ENCODE measurements at regions not wholly inside any gene's neighbourhood (a gene's known extent, or its start where the extent isn't known, plus 50 kb on each side); places are given as distances from the start of the nearest gene placed in this dataset.

- no peaks in the 10 kb centered on the region for H3K36me3 Mint-ChIP-seq (ENCODE audit: insufficient read depth, unreplicated experiment)
- H3K27ac Mint-ChIP-seq (ENCODE audit: unreplicated experiment) = no peak overlapping the region
- intact Hi-C loops (cut with micrococcal nuclease; ENCODE audit: unreplicated experiment) = no loop called here
- H3K9me3 Mint-ChIP-seq (ENCODE audit: low read depth, unreplicated experiment) = no peaks in the 10 kb centered on the region
- CTCF ChIA-PET = interaction anchor here (0.7 to 3.7 kb wide), 3 partner anchors 39 to 254 kb away, joined by 6 to 33 read pairs (median 7); partner anchors contain the start of gene GPX8
- H3K4me1 Mint-ChIP-seq (ENCODE audit: low read depth, unreplicated experiment) = no peaks in the 10 kb centered on the region
- no peak for DNase-seq
- H3K27me3 Mint-ChIP-seq (ENCODE audit: unreplicated experiment) = peaks cover 94% of the 10 kb centered on the region
- no peak overlapping the region for H3K4me3 Mint-ChIP-seq (ENCODE audit: low read depth, unreplicated experiment)
- BruUV-seq (replicated peaks) = no TSS peak
- no peak for TF ChIP-seq CTCF (IDR thresholded peaks at IDR 0.05; ENCODE audit: unreplicated experiment)
Observed at GRCh38 chr5:54905246-54905795, 80.1 kb downstream of the ESM1 start.

DNA sequence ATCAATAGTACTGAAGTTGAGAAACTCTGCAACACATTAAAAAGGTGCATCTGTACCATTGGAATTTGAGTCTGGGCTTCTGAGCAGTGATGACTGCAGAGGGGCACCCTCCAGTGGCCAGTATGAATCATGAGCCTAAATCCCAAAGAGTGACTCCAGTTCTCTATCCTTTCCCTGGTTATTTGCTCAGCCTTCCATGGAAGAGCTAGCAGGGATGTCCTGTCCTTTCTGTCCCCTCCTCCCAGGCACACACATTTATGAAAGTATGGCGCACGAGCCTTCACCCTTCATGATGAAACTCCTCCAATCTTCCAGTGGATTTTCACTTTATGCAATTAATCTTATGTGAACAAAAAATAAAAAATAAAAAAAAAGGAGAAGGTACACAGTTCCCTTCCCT is 81.0 kb downstream of the ESM1 start:
- intact Hi-C loops (cut with micrococcal nuclease; ENCODE audit: unreplicated experiment) = no loop called here
- Mint-ChIP-seq H3K4me3 (ENCODE audit: low read depth, unreplicated experiment) (no peak overlapping the region), H3K9me3 (ENCODE audit: low read depth, unreplicated experiment) (no peaks in the 10 kb centered on the region), H3K27me3 (ENCODE audit: unreplicated experiment) (peaks cover 94% of the 10 kb centered on the region), H3K27ac (ENCODE audit: unreplicated experiment) (no peak overlapping the region), H3K4me1 (ENCODE audit: low read depth, unreplicated experiment) (no peaks in the 10 kb centered on the region), H3K36me3 (ENCODE audit: insufficient read depth, unreplicated experiment) (no peaks in the 10 kb centered on the region)
- CTCF ChIA-PET = interaction anchor here (0.7 kb wide), 1 partner anchor 255 kb away, joined by 7 read pairs; the partner anchor contains the start of gene GPX8
- TF ChIP-seq CTCF (IDR thresholded peaks at IDR 0.05; ENCODE audit: unreplicated experiment) = no peak
- peak; percentile 21 for DNase-seq
- BruUV-seq (replicated peaks) = no TSS peak

GRCh38 chr5:54902791-54903473 is 82.5 kb downstream of the ESM1 start:
- Mint-ChIP-seq H3K27me3 (ENCODE audit: unreplicated experiment) (peaks cover 94% of the 10 kb centered on the region), H3K4me3 (ENCODE audit: low read depth, unreplicated experiment) (no peak overlapping the region), H3K4me1 (ENCODE audit: low read depth, unreplicated experiment) (no peaks in the 10 kb centered on the region), H3K36me3 (ENCODE audit: insufficient read depth, unreplicated experiment) (no peaks in the 10 kb centered on the region), H3K9me3 (ENCODE audit: low read depth, unreplicated experiment) (no peaks in the 10 kb centered on the region), H3K27ac (ENCODE audit: unreplicated experiment) (no peak overlapping the region)
- intact Hi-C loops (cut with micrococcal nuclease; ENCODE audit: unreplicated experiment) = no loop called here
- no TSS peak for BruUV-seq (replicated peaks)
- TF ChIP-seq CTCF (IDR thresholded peaks at IDR 0.05; ENCODE audit: unreplicated experiment) = no peak
- no peak for DNase-seq
- CTCF ChIA-PET = interaction anchor here (0.6 to 1.3 kb wide), 2 partner anchors 9 to 257 kb away, joined by 3 to 4 read pairs; partner anchors contain the start of gene GPX8

GRCh38 chr5:54900984-54901725 is 84.2 kb downstream of the ESM1 start:
- DNase-seq = no peak
- H3K27me3 Mint-ChIP-seq (ENCODE audit: unreplicated experiment) = peaks cover 92% of the 10 kb centered on the region
- no peaks in the 10 kb centered on the region for H3K4me1 Mint-ChIP-seq (ENCODE audit: low read depth, unreplicated experiment)

More at GRCh38 chr5:54900984-54901725, 84.2 kb downstream of the ESM1 start:
- TF ChIP-seq CTCF (IDR thresholded peaks at IDR 0.05; ENCODE audit: unreplicated experiment) = no peak
- intact Hi-C loops (cut with micrococcal nuclease; ENCODE audit: unreplicated experiment) = no loop called here
- Mint-ChIP-seq H3K4me3 (ENCODE audit: low read depth, unreplicated experiment) (no peak overlapping the region), H3K36me3 (ENCODE audit: insufficient read depth, unreplicated experiment) (no peaks in the 10 kb centered on the region), H3K9me3 (ENCODE audit: low read depth, unreplicated experiment) (no peaks in the 10 kb centered on the region), H3K27ac (ENCODE audit: unreplicated experiment) (no peak overlapping the region)
- CTCF ChIA-PET = interaction anchor here (1.2 kb wide), 1 partner anchor 34 kb away, joined by 3 read pairs; no protein-coding TSS in a partner anchor
- no TSS peak for BruUV-seq (replicated peaks)
